ENCODE measurements at regions not wholly inside any gene's neighbourhood (a gene's known extent, or its start where the extent isn't known, plus 50 kb on each side); places are given as distances from the start of the nearest gene placed in this dataset.

- Histone ChIP-seq H3K9me3 (ENCODE audit: insufficient read depth, low read length) (no peaks in the 10 kb centered on the region), H3K4me2 (ENCODE audit: low read length) (no peak overlapping the region), H3K4me3 (ENCODE audit: low read length) (no peak overlapping the region), H4K20me1 (ENCODE audit: insufficient read depth, low read length) (no peaks in the 10 kb centered on the region), H3K27me3 (ENCODE audit: low read depth, low read length) (no peaks in the 10 kb centered on the region), H3K36me3 (replicated peaks; ENCODE audit: low read depth, low read length) (no peaks in the 10 kb centered on the region), H3K27ac (ENCODE audit: low read length) (no peak overlapping the region), H2AFZ (ENCODE audit: low read depth, low read length) (no peak overlapping the region), H3K79me2 (ENCODE audit: low read length) (no peaks in the 10 kb centered on the region), H3K4me1 (ENCODE audit: low read length) (no peaks in the 10 kb centered on the region), H3K9ac (ENCODE audit: low read length) (no peak overlapping the region)
- TF ChIP-seq CTCF (IDR thresholded peaks at IDR 0.05; ENCODE audit: low read depth, low read length) (no peak), EZH2phosphoT487 (IDR thresholded peaks at IDR 0.05; ENCODE audit: low read depth) (no peak)
Measured at GRCh38 chr13:106318941-106319411, 216.5 kb downstream of the EFNB2 start.

DNA sequence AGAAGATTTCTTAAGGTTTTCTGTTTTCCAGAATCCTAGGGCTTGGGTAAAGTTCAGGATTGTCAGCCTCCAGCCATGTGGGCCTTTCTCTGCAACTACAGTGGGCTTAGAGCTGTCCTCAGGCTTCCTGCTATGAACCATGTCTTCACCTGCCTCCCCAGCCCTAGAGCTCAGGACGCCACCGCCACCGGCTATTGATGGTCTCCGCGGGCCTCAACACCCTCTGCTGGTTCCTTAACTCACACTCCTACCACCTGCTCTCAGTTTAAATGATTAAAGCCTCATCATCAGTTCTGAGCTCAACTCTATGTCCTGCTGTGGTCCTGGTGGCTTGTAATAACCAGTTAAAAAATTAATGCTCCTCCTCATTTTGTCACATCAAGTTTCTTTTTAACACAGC lies 221.0 kb downstream of the EFNB2 start:
- Histone ChIP-seq H3K4me1 (ENCODE audit: low read length) (no peaks in the 10 kb centered on the region), H3K27ac (ENCODE audit: low read length) (no peak overlapping the region), H3K36me3 (replicated peaks; ENCODE audit: low read depth, low read length) (no peaks in the 10 kb centered on the region), H3K9ac (ENCODE audit: low read length) (no peak overlapping the region), H4K20me1 (ENCODE audit: insufficient read depth, low read length) (no peaks in the 10 kb centered on the region), H3K9me3 (ENCODE audit: insufficient read depth, low read length) (no peaks in the 10 kb centered on the region), H3K4me2 (ENCODE audit: low read length) (no peak overlapping the region), H2AFZ (ENCODE audit: low read depth, low read length) (no peak overlapping the region), H3K4me3 (ENCODE audit: low read length) (no peak overlapping the region), H3K27me3 (ENCODE audit: low read depth, low read length) (no peaks in the 10 kb centered on the region), H3K79me2 (ENCODE audit: low read length) (no peaks in the 10 kb centered on the region)
- TF ChIP-seq EZH2phosphoT487 (IDR thresholded peaks at IDR 0.05; ENCODE audit: low read depth) (no peak), CTCF (IDR thresholded peaks at IDR 0.05; ENCODE audit: low read depth, low read length) (no peak)

DNA sequence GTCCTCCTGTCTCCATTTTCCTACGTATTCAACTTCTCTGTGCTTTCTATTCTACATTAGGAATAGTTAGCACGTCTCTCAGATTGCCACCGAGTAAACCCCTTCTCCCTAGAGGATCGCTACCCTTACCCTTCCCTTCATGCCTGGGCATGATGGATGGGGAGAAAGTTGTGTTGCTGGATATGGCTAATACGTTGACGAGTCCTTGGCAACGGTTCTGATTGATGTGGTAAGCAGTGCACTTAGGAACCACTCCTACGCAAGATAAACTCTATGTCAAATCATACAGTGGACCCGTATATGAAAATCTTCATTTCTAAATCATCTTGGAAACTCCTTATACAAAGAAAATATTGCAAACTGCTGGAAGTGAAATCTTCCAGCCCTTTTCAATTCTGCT lies 224.5 kb downstream of the EFNB2 start:
- Histone ChIP-seq H3K9me3 (ENCODE audit: insufficient read depth, low read length) (no peaks in the 10 kb centered on the region), H4K20me1 (ENCODE audit: insufficient read depth, low read length) (no peaks in the 10 kb centered on the region), H3K4me2 (ENCODE audit: low read length) (no peak overlapping the region), H3K27ac (ENCODE audit: low read length) (no peak overlapping the region), H3K4me3 (ENCODE audit: low read length) (no peak overlapping the region), H2AFZ (ENCODE audit: low read depth, low read length) (no peak overlapping the region), H3K9ac (ENCODE audit: low read length) (no peak overlapping the region), H3K4me1 (ENCODE audit: low read length) (no peaks in the 10 kb centered on the region), H3K27me3 (ENCODE audit: low read depth, low read length) (no peaks in the 10 kb centered on the region), H3K36me3 (replicated peaks; ENCODE audit: low read depth, low read length) (no peaks in the 10 kb centered on the region), H3K79me2 (ENCODE audit: low read length) (no peaks in the 10 kb centered on the region)
- TF ChIP-seq CTCF (IDR thresholded peaks at IDR 0.05; ENCODE audit: low read depth, low read length): no peak
- TF ChIP-seq EZH2phosphoT487 (IDR thresholded peaks at IDR 0.05; ENCODE audit: low read depth): no peak

DNA sequence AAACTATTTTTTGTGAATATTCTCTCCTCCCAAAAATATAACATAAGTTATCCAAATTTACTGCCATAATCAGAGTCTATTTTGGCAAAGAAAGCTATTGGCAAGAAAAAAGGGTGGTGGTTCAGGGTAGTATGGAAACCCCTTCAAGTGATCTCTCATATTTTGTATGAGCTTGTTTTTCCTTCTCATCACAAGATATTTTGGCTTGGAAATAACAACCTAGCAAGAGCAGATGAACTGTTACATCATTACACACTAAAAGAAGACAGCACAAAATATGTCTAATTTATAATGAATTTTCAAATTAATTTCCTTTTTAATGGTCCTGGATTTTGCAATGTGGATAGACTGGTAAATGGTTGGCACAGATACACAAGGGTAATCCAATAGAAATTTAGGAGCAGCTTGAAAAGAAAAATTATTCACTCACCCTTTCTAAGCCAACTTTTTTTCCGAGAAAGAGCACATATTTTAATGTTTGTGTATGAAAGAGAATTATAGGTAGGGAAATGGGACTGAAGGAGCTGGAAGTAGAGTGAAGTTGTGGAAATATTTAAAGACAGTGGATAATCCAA lies 225.1 kb downstream of the EFNB2 start:
- Histone ChIP-seq H3K27me3 (ENCODE audit: low read depth, low read length) (no peaks in the 10 kb centered on the region), H3K36me3 (replicated peaks; ENCODE audit: low read depth, low read length) (no peaks in the 10 kb centered on the region), H3K9ac (ENCODE audit: low read length) (no peak overlapping the region), H3K4me3 (ENCODE audit: low read length) (no peak overlapping the region), H2AFZ (ENCODE audit: low read depth, low read length) (no peak overlapping the region), H4K20me1 (ENCODE audit: insufficient read depth, low read length) (no peaks in the 10 kb centered on the region), H3K27ac (ENCODE audit: low read length) (no peak overlapping the region), H3K9me3 (ENCODE audit: insufficient read depth, low read length) (no peaks in the 10 kb centered on the region), H3K4me1 (ENCODE audit: low read length) (no peaks in the 10 kb centered on the region), H3K79me2 (ENCODE audit: low read length) (no peaks in the 10 kb centered on the region), H3K4me2 (ENCODE audit: low read length) (no peak overlapping the region)
- TF ChIP-seq EZH2phosphoT487 (IDR thresholded peaks at IDR 0.05; ENCODE audit: low read depth) (no peak), CTCF (IDR thresholded peaks at IDR 0.05; ENCODE audit: low read depth, low read length) (no peak)

Data from OCI-LY3 (cell line).